Mesendoderm (in vitro differentiated cells): ENCODE measurements at regions not wholly inside any gene's neighbourhood (a gene's known extent, or its start where the extent isn't known, plus 50 kb on each side); places are given as distances from the start of the nearest gene placed in this dataset.

Source experiments
- DNase-seq: peaks from one replicate; pipeline ENCODE4 v3.0.0; 2013
- H2AK5ac ChIP-seq: 2 replicates; pipeline ENCODE4 v1.6.1; 2013; ENCODE audit warnings: low read length, inconsistent platforms
- H2BK120ac ChIP-seq: 2 replicates; pipeline ENCODE4 v1.6.1; 2013; ENCODE audit warnings: low read depth, mild to moderate bottlenecking, low read length, moderate library complexity, mixed read lengths
- H2BK15ac ChIP-seq: replicated peaks from 2 replicates; pipeline ENCODE4 v1.6.1; 2013; ENCODE audit warnings: low read depth, mild to moderate bottlenecking, moderate library complexity
- H2BK5ac ChIP-seq: 2 replicates; pipeline ENCODE4 v1.6.1; 2013; ENCODE audit warnings: low read length, inconsistent platforms
- H3K18ac ChIP-seq: 2 replicates; pipeline ENCODE4 v1.6.1; 2013; ENCODE audit warnings: mild to moderate bottlenecking, low read length, mixed read lengths
- H3K23ac ChIP-seq: one replicate; pipeline ENCODE4 v1.6.1; 2013; ENCODE audit warnings: low read length
- H3K27ac ChIP-seq: 2 replicates; pipeline ENCODE4 v1.5.1; 2013; ENCODE audit warnings: low read depth, mild to moderate bottlenecking, inconsistent platforms, low read length, moderate library complexity
- H3K27me3 ChIP-seq: 2 replicates; pipeline ENCODE4 v1.6.1; 2013; ENCODE audit warnings: low read length, control low read depth, mild to moderate bottlenecking, inconsistent platforms; ENCODE audit not compliant: insufficient read depth, poor library complexity
- H3K36me3 ChIP-seq: 2 replicates; pipeline ENCODE4 v1.6.1; 2013; ENCODE audit warnings: low read length, inconsistent platforms; ENCODE audit not compliant: control insufficient read depth, insufficient read depth
- H3K4ac ChIP-seq: one replicate; pipeline ENCODE4 v1.6.1; 2013; ENCODE audit warnings: low read depth, mild to moderate bottlenecking, low read length, moderate library complexity
- H3K4me1 ChIP-seq: 2 replicates; pipeline ENCODE4 v1.6.1; 2013; ENCODE audit warnings: low read depth, low read length, inconsistent platforms; ENCODE audit not compliant: control insufficient read depth
- H3K4me2 ChIP-seq: 2 replicates; pipeline ENCODE4 v1.6.1; 2013; ENCODE audit warnings: low read length
- H3K4me3 ChIP-seq: 2 replicates; pipeline ENCODE4 v1.5.1; 2013; ENCODE audit warnings: mild to moderate bottlenecking, low read length
- H3K56ac ChIP-seq: one replicate; pipeline ENCODE4 v1.6.1; 2013; ENCODE audit warnings: low read length
- H3K79me1 ChIP-seq: 2 replicates; pipeline ENCODE4 v1.6.1; 2013; ENCODE audit warnings: low read length, inconsistent platforms
- H3K79me2 ChIP-seq: 2 replicates; pipeline ENCODE4 v1.6.1; 2013; ENCODE audit warnings: mild to moderate bottlenecking, low read length; ENCODE audit not compliant: control insufficient read depth, insufficient read depth
- H3K9ac ChIP-seq: 2 replicates; pipeline ENCODE4 v1.6.1; 2013; ENCODE audit warnings: low read length, inconsistent platforms
- H4K5ac ChIP-seq: one replicate; pipeline ENCODE4 v1.6.1; 2013; ENCODE audit warnings: low read length
- H4K8ac ChIP-seq: one replicate; pipeline ENCODE4 v1.6.1; 2013; ENCODE audit warnings: low read depth, mild to moderate bottlenecking, control low read depth, low read length, moderate library complexity
- WGBS: extraction: QIAGEN DNeasy Blood & Tissue Kit; methylation state at CpG from one replicate; pipeline ENCODE4 v1.1.7; 2013; ENCODE audit warnings: low lambda C conversion rate, missing lambda C conversion rate; ENCODE audit not compliant: insufficient coverage; ENCODE audit errors: extremely low coverage; 5-methylcytosine and 5-hydroxymethylcytosine counted together

DNA sequence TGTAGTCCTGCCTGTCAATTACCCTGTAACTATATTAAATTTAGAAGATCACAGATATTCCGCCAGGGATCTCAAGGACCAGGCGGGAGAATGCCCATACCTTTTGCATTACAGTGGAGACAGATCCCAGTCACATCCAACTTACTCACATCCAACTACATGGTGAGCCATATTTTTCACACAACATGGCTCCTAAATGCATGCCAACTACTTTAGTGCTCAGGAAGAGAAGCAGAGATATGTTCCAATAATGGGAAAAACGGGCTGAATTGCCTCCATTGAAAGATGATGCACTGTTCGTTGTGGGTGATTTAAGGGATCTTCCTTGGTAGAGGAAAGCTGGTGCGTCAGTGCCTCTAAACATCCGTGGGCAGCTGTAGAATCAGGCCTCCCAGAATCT is 304.5 kb downstream of the CD83 start:
- H3K9ac ChIP-seq, result no peak overlapping the region
- H3K4me3 ChIP-seq, result no peak overlapping the region
- H3K4me2 ChIP-seq, result no peak overlapping the region
- H2BK5ac ChIP-seq, result no peak overlapping the region
- H2BK15ac ChIP-seq, result no peak overlapping the region
- DNase-seq, result no peak
- H3K23ac ChIP-seq, result no peak overlapping the region
- H3K4me1 ChIP-seq, result no peaks in the 10 kb centered on the region
- no peaks in the 10 kb centered on the region for H3K36me3 ChIP-seq
- no peaks in the 10 kb centered on the region for H3K79me1 ChIP-seq
- H2BK120ac ChIP-seq, result no peak overlapping the region
- H3K56ac ChIP-seq, result no peak overlapping the region
- no peak overlapping the region for H3K27ac ChIP-seq
- no peaks in the 10 kb centered on the region for H3K79me2 ChIP-seq
- H3K18ac ChIP-seq, result no peak overlapping the region
- no peak overlapping the region for H3K4ac ChIP-seq
- no peak overlapping the region for H4K8ac ChIP-seq
- H2AK5ac ChIP-seq, result no peak overlapping the region
- no peak overlapping the region for H4K5ac ChIP-seq
- H3K27me3 ChIP-seq, result no peaks in the 10 kb centered on the region
- no CpG with 5 or more reads among the region's 6 CpGs for WGBS

DNA sequence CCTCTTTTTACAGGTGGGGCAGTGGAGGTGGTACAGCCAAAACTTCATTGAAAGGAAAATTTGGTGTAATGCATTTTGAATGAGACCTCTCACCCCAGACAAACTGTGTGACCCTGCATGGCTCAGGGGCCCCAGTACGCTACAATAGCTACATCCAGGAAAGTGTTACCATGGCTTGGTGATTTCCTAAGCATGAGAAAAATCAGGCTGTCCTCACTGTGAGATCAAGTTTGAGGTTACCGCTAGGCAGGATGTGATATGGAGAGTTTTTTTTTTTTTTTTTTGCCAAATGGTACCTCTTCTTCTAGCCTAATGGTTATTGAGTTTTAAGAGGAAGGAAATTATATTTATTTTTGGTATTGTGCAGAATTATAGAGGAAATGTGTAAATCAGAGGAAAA is 305.3 kb downstream of the CD83 start:
- no peak overlapping the region for H4K8ac ChIP-seq
- H3K27ac ChIP-seq, result no peak overlapping the region
- no peak for DNase-seq
- H2BK15ac ChIP-seq, result no peak overlapping the region
- no peaks in the 10 kb centered on the region for H3K27me3 ChIP-seq
- H4K5ac ChIP-seq, result no peak overlapping the region
- no peak overlapping the region for H3K4ac ChIP-seq
- no peaks in the 10 kb centered on the region for H3K79me1 ChIP-seq
- H3K4me2 ChIP-seq, result no peak overlapping the region
- no CpG with 5 or more reads among the region's 2 CpGs for WGBS
- H2BK120ac ChIP-seq, result no peak overlapping the region
- H3K23ac ChIP-seq, result no peak overlapping the region
- H3K79me2 ChIP-seq, result no peaks in the 10 kb centered on the region
- no peak overlapping the region for H2AK5ac ChIP-seq
- no peak overlapping the region for H2BK5ac ChIP-seq
- H3K4me3 ChIP-seq, result no peak overlapping the region
- no peaks in the 10 kb centered on the region for H3K36me3 ChIP-seq
- no peak overlapping the region for H3K9ac ChIP-seq
- H3K56ac ChIP-seq, result no peak overlapping the region
- H3K18ac ChIP-seq, result no peak overlapping the region
- no peaks in the 10 kb centered on the region for H3K4me1 ChIP-seq

DNA sequence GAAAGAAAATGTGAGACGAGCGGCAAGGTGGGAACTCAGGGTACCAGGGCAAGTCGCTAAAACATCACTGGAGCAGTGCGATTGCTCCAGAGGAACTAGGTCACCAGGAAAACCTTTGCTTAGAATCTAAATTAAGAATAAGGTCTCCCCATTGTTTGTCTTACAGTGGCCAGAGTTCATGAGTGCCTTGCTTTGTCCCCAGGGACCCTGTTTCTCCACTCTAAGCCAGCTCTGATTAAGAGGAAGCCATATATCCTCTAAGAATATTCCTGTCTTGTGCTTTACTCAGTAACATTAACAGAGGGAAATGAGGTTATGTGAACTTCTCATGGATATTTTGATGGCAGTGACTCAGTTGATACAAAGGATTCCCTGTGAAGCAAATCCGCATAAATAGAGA is 305.8 kb downstream of the CD83 start:
- Histone ChIP-seq H3K4me2 (no peak overlapping the region), H3K36me3 (no peaks in the 10 kb centered on the region), H3K4me3 (no peak overlapping the region), H2BK5ac (no peak overlapping the region), H3K4me1 (no peaks in the 10 kb centered on the region), H3K18ac (no peak overlapping the region), H4K5ac (no peak overlapping the region), H3K27me3 (no peaks in the 10 kb centered on the region), H3K23ac (no peak overlapping the region), H2BK120ac (no peak overlapping the region), H3K79me2 (no peaks in the 10 kb centered on the region), H3K79me1 (no peaks in the 10 kb centered on the region), H3K27ac (no peak overlapping the region), H2AK5ac (no peak overlapping the region), H3K4ac (no peak overlapping the region), H4K8ac (no peak overlapping the region), H2BK15ac (no peak overlapping the region), H3K9ac (no peak overlapping the region), H3K56ac (no peak overlapping the region)
- no peak for DNase-seq
- no CpG with 5 or more reads among the region's 5 CpGs for WGBS

DNA sequence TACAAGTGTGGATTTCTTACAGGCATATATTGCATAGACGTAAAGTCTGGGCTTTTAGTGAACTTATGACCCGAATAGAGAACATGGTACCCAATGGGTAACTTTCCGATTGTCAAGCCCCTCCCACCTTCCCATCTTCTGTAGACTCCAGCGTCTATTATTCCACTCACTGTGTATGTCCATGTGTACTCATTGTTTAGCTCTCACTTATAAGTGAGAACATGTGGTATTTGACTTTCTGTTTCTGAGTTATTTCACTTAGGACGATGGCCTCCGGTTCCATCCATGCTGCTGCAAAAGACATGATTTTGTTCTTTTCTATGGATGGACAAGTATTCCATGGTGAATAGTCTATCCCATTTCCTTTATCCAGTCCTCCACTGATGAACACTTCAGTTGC is 306.4 kb downstream of the CD83 start:
- Histone ChIP-seq H3K79me1 (no peaks in the 10 kb centered on the region), H2AK5ac (no peak overlapping the region), H3K18ac (no peak overlapping the region), H3K9ac (no peak overlapping the region), H4K5ac (no peak overlapping the region), H3K27me3 (no peaks in the 10 kb centered on the region), H3K79me2 (no peaks in the 10 kb centered on the region), H3K36me3 (no peaks in the 10 kb centered on the region), H3K27ac (no peak overlapping the region), H3K4me1 (no peaks in the 10 kb centered on the region), H3K4me2 (no peak overlapping the region), H2BK15ac (no peak overlapping the region), H3K23ac (no peak overlapping the region), H3K56ac (no peak overlapping the region), H2BK120ac (no peak overlapping the region), H3K4me3 (no peak overlapping the region), H3K4ac (no peak overlapping the region), H4K8ac (no peak overlapping the region), H2BK5ac (no peak overlapping the region)
- no peak for DNase-seq
- no CpG with 5 or more reads among the region's 6 CpGs for WGBS

DNA sequence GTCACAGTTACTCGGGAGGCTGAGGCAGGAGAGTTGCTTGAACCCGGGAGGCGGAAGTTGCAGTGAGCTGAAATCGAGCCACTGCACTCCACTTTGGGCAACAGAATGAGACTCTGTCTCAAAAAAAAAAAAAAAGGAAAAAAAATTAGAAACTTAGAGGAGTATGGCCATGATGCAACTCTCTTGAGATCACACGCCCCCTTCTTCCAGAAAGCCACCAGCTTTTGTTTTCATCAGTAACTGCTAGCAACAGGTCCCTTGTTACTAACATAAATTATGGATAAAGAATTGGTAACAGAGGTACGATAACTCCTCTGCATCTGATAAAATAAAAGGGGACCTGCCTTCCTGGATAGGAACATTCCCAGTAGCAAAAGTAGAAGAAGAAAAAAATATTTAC is 308.2 kb downstream of the CD83 start:
- WGBS, result no CpG with 5 or more reads among the region's 6 CpGs
- Histone ChIP-seq H3K4me1 (no peaks in the 10 kb centered on the region), H2AK5ac (no peak overlapping the region), H3K36me3 (no peaks in the 10 kb centered on the region), H4K5ac (no peak overlapping the region), H2BK15ac (no peak overlapping the region), H3K23ac (no peak overlapping the region), H3K4ac (no peak overlapping the region), H3K18ac (no peak overlapping the region), H3K4me3 (no peak overlapping the region), H4K8ac (peak overlapping the region; percentile 15), H3K4me2 (no peak overlapping the region), H3K56ac (no peak overlapping the region), H2BK5ac (no peak overlapping the region), H3K27ac (no peak overlapping the region), H3K79me2 (no peaks in the 10 kb centered on the region), H3K27me3 (no peaks in the 10 kb centered on the region), H2BK120ac (no peak overlapping the region), H3K79me1 (no peaks in the 10 kb centered on the region), H3K9ac (no peak overlapping the region)
- no peak for DNase-seq

DNA sequence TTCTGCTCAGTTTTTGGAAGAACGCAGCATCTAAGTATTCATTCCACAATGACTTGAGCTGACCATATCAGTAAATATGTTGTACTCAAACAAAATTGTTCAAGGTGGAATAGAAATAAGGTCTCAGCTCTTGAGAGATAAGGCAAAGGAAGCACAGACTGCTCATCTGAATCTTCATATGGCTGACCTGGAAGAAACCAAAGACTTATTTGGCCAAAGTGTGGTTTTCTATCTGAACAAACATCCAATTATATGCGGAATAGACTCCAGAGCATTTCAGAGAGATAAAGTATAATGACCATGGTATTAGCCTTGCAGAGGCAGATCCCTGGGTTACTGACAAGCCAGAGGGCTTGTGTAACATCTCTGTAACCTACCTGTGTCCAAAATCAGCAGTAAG is 308.7 kb downstream of the CD83 start:
- Histone ChIP-seq H3K79me1 (no peaks in the 10 kb centered on the region), H3K9ac (no peak overlapping the region), H3K4me1 (no peaks in the 10 kb centered on the region)

More for the DNA sequence above, 308.7 kb downstream of the CD83 start:
- no peak for DNase-seq
- H4K8ac ChIP-seq, result no peak overlapping the region
- no peaks in the 10 kb centered on the region for H3K27me3 ChIP-seq
- no CpG with 5 or more reads among the region's 2 CpGs for WGBS
- no peak overlapping the region for H3K4me2 ChIP-seq
- H3K4ac ChIP-seq, result no peak overlapping the region
- no peak overlapping the region for H3K18ac ChIP-seq
- no peak overlapping the region for H3K23ac ChIP-seq
- no peak overlapping the region for H3K56ac ChIP-seq
- H3K27ac ChIP-seq, result no peak overlapping the region
- H2AK5ac ChIP-seq, result no peak overlapping the region
- no peaks in the 10 kb centered on the region for H3K36me3 ChIP-seq
- no peak overlapping the region for H2BK5ac ChIP-seq
- H3K79me2 ChIP-seq, result no peaks in the 10 kb centered on the region
- H3K4me3 ChIP-seq, result no peak overlapping the region
- H2BK15ac ChIP-seq, result no peak overlapping the region
- no peak overlapping the region for H2BK120ac ChIP-seq
- no peak overlapping the region for H4K5ac ChIP-seq
